Astrocyte (in vitro differentiated cells and primary cell): ENCODE measurements at regions not wholly inside any gene's neighbourhood (a gene's known extent, or its start where the extent isn't known, plus 50 kb on each side); places are given as distances from the start of the nearest gene placed in this dataset.

Experiments
- DNase-seq: peaks from one replicate; pipeline ENCODE4 v3.0.0-alpha.2; 2010; ENCODE audit warnings: low read depth
- FAIRE-seq: peaks from 2 replicates; lab custom pipeline; 2011; peaks lifted over from hg19 to GRCh38; lab: Jason Lieb, UNC
- H2AFZ ChIP-seq: 2 replicates; pipeline ENCODE4 v1.6.0; 2012; ENCODE audit warnings: low read depth, low read length, inconsistent platforms
- H3K27ac ChIP-seq: 2 replicates; pipeline ENCODE4 v1.5.1; 2011; ENCODE audit warnings: low read depth, low read length, inconsistent platforms
- H3K27me3 ChIP-seq: 2 replicates; pipeline ENCODE4 v1.6.0; 2011; ENCODE audit warnings: low read length, inconsistent platforms; ENCODE audit not compliant: insufficient read depth
- H3K36me3 ChIP-seq: 2 replicates; pipeline ENCODE4 v1.5.1; 2011; ENCODE audit warnings: low read length, inconsistent platforms; ENCODE audit not compliant: insufficient read depth
- H3K4me1 ChIP-seq: 2 replicates; pipeline ENCODE4 v1.5.1; 2011; ENCODE audit warnings: low read length, inconsistent platforms; ENCODE audit not compliant: insufficient read depth
- H3K4me2 ChIP-seq: 2 replicates; pipeline ENCODE4 v1.6.0; 2012; ENCODE audit warnings: low read length, inconsistent platforms
- H3K4me3 ChIP-seq: 2 replicates; pipeline ENCODE4 v1.5.1; 2011; ENCODE audit warnings: low read depth, mild to moderate bottlenecking, low read length, inconsistent platforms; ENCODE audit not compliant: insufficient read depth
- H3K79me2 ChIP-seq: 2 replicates; pipeline ENCODE4 v1.6.0; 2012; ENCODE audit warnings: mild to moderate bottlenecking, low read length, inconsistent platforms; ENCODE audit not compliant: insufficient read depth
- H3K9ac ChIP-seq: 2 replicates; pipeline ENCODE4 v1.6.0; 2012; ENCODE audit warnings: mild to moderate bottlenecking, low read length, inconsistent platforms
- H3K9me3 ChIP-seq: 2 replicates; pipeline ENCODE4 v1.5.1; 2012; ENCODE audit warnings: low read depth, mild to moderate bottlenecking, low read length, inconsistent platforms; ENCODE audit not compliant: insufficient read depth
- H4K20me1 ChIP-seq: 2 replicates; pipeline ENCODE4 v1.6.0; 2012; ENCODE audit warnings: low read length, inconsistent platforms; ENCODE audit not compliant: insufficient read depth
- H3K27ac Mint-ChIP-seq: one replicate; pipeline ENCODE4 v1.8.0; 2021; ENCODE audit warnings: mild to moderate bottlenecking, mixed read lengths; ENCODE audit not compliant: unreplicated experiment
- H3K27me3 Mint-ChIP-seq: one replicate; pipeline ENCODE4 v1.8.0; 2021; ENCODE audit warnings: low read depth, mixed read lengths; ENCODE audit not compliant: unreplicated experiment
- H3K36me3 Mint-ChIP-seq: one replicate; pipeline ENCODE4 v1.8.0; 2021; ENCODE audit warnings: low read depth, mixed read lengths; ENCODE audit not compliant: unreplicated experiment
- H3K4me1 Mint-ChIP-seq: one replicate; pipeline ENCODE4 v1.8.0; 2021; ENCODE audit warnings: low read depth, mixed read lengths; ENCODE audit not compliant: unreplicated experiment
- H3K4me3 Mint-ChIP-seq: one replicate; pipeline ENCODE4 v1.8.0; 2021; ENCODE audit warnings: mild to moderate bottlenecking, moderate library complexity, mixed read lengths; ENCODE audit not compliant: unreplicated experiment
- H3K9me3 Mint-ChIP-seq: one replicate; pipeline ENCODE4 v1.8.0; 2021; ENCODE audit warnings: mild to moderate bottlenecking, mixed read lengths; ENCODE audit not compliant: unreplicated experiment
- CTCF ChIP-seq: IDR thresholded peaks from 2 replicates; pipeline ENCODE4 v1.5.1; 2011; ENCODE audit warnings: low read depth, mild to moderate bottlenecking, inconsistent platforms, low read length, moderate library complexity; ENCODE audit not compliant: insufficient read depth
- EZH2 ChIP-seq: IDR thresholded peaks from 2 replicates; pipeline ENCODE4 v1.6.1; 2012; ENCODE audit warnings: mild to moderate bottlenecking, low read length, inconsistent platforms; ENCODE audit not compliant: insufficient read depth

GRCh38 chr18:57853864-57854263, 50.7 kb upstream of the ATP8B1 start:
- DNase-seq (no peak), FAIRE-seq (no peak)
- Histone ChIP-seq H3K27ac (no peak overlapping the region), H3K4me2 (no peak overlapping the region), H3K36me3 (no peaks in the 10 kb centered on the region), H3K27me3 (no peaks in the 10 kb centered on the region), H3K4me3 (no peak overlapping the region), H4K20me1 (no peaks in the 10 kb centered on the region), H3K4me1 (peaks cover 2% of the 10 kb centered on the region), H3K79me2 (no peaks in the 10 kb centered on the region), H3K9me3 (no peaks in the 10 kb centered on the region), H3K9ac (no peak overlapping the region), H2AFZ (no peak overlapping the region)
- H3K27me3 Mint-ChIP-seq, result peaks cover 2% of the 10 kb centered on the region
- no peak overlapping the region for H3K4me3 Mint-ChIP-seq
- H3K4me1 Mint-ChIP-seq, result no peaks in the 10 kb centered on the region
- H3K27ac Mint-ChIP-seq, result no peak overlapping the region
- no peaks in the 10 kb centered on the region for H3K36me3 Mint-ChIP-seq
- H3K9me3 Mint-ChIP-seq, result no peaks in the 10 kb centered on the region
- no peak for TF ChIP-seq EZH2
- no peak for TF ChIP-seq CTCF

DNA sequence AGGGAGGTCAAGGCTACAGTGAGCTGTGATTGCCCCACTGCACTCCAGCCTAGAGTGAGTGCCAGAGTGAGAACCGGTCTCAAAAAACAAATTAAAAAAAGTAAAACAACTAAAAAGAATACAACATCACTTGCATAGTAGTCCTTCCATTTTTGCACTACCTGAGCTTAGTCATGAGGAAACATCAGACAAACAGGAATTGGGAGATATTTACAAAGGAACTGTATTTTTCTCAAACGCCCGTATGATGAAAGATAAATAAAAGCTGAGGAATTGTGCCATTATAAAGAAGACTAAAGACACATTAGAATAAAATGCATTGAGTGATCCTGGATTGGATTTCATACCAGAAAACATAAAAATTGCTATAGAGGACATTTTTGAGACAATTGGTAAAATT, 50.0 kb upstream of the ATP8B1 start:
- Histone ChIP-seq H3K4me3 (no peak overlapping the region), H4K20me1 (no peaks in the 10 kb centered on the region), H2AFZ (no peak overlapping the region), H3K79me2 (no peaks in the 10 kb centered on the region), H3K4me1 (peaks cover 8% of the 10 kb centered on the region), H3K9ac (no peak overlapping the region), H3K36me3 (no peaks in the 10 kb centered on the region), H3K9me3 (no peaks in the 10 kb centered on the region), H3K27me3 (no peaks in the 10 kb centered on the region), H3K27ac (no peak overlapping the region), H3K4me2 (no peak overlapping the region)
- no peaks in the 10 kb centered on the region for H3K9me3 Mint-ChIP-seq
- FAIRE-seq (no peak), DNase-seq (no peak)
- no peaks in the 10 kb centered on the region for H3K36me3 Mint-ChIP-seq
- H3K4me3 Mint-ChIP-seq, result no peak overlapping the region
- H3K27ac Mint-ChIP-seq, result no peak overlapping the region
- peaks cover 2% of the 10 kb centered on the region for H3K27me3 Mint-ChIP-seq
- H3K4me1 Mint-ChIP-seq, result peaks cover 2% of the 10 kb centered on the region
- TF ChIP-seq CTCF (no peak), EZH2 (no peak)
